NCI-H82 (cell line): ENCODE measurements at regions not wholly inside any gene's neighbourhood (a gene's known extent, or its start where the extent isn't known, plus 50 kb on each side); places are given as distances from the start of the nearest gene placed in this dataset.

Experiments used
- DNase-seq: peaks from one replicate; lab custom pipeline; 2025; lab: John Stamatoyannopoulos, UW

DNA sequence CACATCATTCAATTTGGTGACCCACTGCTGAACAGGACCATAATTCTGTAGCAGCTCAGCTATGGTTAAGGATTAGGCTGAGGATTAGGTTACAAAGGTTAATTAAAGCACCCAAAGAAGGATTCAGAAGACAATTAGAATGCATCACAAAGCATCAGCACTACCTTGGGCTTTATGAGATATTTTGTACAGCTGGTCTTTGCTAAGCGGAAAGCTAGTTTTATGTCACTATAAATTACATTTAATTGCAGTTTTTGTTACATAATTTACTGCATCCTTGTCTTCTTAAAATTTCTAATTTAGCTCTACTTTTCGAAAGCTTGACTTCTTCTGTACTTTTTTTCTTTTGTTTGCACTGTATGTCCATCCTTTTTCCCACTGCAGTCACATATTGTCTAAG, 711.5 kb downstream of the RPS29 start:
- DNase-seq = peak; percentile 76

DNA sequence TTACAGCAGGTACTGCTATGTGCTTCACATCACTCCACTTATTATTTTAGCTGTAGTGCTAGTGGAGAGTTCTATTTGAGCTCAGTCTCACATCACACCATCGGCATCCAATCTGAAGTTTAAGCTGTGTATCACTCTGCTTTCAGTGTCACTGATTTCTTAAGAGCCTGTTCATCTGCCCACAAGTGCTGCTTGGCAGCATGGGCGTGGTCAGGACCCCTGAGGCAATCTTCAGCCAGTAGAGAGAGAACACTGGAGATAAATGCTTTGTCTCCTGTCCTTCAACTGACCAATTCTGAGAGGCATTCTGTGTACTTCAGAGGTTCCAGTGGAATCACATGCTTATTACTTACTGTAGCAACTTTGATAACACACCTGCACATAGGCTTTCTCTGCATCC, 728.8 kb downstream of the RPS29 start:
- DNase-seq = peak; percentile 29

DNA sequence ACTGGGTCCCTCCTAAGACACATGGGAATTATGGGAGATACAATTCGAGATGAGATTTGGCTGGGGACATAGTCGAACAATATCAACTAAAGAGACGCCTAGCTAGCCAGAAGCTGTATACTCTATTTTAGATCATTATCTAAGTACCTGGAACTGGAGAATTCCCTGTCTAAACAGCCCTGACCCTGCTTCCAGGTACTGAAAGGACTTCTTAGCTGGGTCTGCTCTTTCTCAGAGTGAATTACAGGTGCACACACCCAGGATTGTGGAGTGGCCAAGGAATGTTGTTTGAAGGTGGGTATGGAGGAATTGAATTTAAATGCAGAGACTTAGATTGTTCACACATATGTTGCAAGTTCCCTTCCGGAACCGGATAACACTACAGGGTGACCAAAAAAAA, 733.0 kb downstream of the RPS29 start:
- no peak for DNase-seq

DNA sequence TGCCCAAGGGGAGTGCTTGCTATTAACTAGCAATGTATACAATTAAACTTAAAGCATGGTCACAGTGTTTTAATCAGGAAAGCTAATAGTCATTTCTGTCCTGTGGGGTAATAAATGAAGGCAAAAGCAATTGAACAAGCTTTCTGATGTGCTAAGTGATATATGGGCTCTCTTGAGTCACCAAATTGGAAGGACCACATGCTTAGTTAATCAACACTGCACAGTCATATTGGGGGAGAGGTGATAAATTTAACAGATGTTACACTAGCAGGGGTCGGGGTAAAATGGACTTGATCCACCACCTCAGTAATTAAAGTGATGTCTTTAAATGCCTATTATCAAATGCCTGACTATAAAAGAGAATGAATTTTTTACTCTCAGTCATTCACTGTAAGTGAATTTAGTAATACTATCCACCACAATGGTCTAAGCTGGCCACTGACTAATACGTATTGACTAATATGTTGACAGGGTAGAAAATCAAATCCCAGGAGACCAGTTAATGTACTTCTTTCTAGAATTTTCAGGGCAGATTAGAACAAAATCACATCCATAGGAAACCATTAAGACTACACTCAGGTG, 736.3 kb downstream of the RPS29 start:
- DNase-seq = peak; percentile 3

DNA sequence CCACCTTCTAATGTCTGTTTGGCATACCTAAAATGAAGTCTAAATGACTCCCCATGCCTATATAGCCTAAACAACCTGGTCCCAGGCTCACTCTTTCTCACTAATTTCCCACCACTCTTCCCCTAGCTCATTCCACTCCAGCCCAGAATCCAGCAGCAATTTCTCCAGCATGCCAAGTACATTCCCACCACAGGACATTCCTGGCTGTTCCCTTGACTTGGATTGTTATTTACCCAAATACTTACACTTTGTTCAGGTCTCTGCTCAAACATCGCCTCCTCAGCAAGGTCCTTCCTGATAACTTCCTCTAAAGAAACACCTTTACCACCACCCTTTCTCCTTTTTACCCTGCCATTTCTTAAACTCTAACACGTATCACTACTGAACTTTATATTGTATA, 743.4 kb downstream of the RPS29 start:
- DNase-seq = no peak

DNA sequence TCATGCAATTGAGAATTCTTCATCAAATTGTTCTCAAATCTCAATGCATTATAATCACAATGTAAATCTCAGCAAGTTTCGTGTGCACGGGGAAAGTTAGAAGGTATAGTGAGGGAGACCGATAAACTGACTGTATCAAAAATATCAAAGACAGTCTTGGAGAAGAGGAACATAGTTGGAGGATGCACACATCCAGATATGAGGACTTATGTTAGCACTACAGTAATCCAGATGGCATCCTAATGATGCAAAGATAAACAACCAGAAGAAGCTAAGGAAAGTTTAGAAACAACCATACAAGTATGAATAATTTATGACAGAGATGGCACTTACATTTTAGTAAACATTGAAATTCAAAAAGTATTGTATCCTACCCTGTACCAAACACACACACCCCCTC, 760.1 kb downstream of the RPS29 start:
- no peak for DNase-seq

DNA sequence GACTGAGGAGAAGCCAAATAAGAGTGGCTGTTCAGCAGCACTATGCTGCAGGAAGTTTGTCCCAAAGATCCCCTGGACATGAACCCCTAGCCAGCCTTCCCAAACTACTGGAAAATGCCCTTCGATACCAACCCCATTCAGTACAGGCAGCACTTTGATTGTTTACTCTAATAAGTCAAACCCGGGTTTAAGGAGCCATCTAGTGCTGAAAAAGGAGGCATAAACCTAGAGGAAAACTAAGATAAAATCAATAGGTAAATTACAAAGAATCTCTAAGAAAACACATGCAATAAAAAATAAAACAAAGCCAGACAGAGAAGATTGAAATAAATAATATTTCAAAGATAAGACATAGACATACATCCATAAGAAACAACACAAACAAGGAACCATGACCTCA, 771.6 kb downstream of the RPS29 start:
- DNase-seq = no peak

DNA sequence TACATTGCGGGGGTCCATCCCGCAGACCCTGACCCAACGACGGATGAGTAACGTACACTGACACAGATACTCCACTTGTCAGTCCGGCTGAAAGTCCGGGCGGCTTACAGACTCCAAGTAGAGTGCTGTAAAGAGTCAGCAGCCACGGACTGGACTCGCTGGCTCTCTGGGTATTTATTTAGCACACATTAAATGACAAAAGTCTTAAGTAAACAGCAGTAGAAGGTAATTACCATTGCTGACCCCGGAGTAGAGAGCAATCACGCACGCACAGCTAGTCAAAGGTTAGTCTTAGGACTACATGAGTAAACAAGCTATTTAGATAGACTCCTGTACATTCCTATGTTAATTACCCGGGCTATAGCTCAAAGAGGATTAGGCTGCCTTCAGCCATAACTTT, 780.9 kb downstream of the RPS29 start:
- peak; percentile 46 for DNase-seq

DNA sequence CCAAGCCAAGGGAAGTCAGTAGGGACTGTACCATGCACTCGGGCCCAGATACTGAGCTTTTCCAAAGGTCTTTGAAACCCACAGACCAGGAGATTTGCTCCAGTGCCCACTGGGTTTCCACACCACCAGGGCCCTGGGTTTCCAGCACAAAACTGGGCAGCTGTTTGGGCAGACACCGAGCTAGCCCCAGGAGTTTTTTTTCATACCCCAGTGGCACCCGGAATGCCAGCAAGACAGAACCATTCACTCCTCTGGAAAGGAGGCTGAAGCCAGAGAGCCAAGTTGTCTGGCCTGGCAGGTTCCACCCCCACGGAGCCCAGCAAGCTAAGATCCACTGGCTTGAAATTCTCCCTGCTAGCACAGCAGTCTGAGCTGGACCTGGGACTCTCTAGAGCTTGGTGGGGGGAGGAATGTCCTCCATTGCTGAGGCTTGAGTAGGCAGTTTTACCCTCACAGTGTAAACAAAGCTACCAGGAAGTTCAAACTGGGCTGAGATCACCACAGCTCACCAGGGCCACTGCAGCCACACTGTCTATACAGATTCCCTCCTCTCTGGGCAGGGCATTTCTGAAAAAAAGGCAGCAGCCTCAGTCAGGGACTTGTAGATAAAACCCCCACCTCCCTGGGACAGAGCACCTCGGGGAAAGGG, 793.7 kb downstream of the RPS29 start:
- no peak for DNase-seq

DNA sequence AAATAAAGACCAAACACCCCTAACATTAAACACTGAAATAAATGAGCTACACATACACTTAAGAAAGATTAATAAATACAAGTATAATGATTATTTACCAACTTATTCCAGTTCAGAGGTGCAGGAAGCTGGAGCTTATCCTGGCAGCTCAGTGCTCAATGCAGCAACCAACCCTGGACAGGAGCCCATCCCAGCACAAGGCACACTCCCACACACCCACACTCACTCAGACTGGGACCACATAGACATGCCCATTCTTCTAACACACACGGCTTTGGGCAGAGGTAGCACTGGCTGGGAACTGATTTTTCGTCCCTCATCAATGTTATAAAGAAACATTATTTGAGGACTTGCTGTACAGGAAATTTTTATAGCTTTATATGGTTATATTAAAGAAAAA, 797.4 kb downstream of the RPS29 start:
- DNase-seq = no peak

DNA sequence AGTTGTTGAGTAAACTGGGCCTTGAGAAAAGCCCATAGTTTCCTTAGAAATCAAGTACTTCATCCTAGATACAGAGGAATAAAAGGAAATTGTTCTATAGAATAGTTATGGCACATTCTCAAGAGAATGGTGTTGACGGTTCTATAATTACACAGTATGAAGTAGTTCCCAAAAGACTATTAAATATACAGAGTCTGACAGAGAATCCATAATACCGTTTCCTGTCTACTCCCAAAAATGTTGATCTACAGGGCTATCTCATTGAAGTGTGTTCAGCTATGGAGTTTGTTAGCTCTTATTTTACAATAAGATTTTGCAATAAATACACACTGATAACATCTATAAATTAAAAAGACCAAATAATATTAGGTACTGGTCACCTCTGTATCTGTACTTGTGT, 799.7 kb downstream of the RPS29 start:
- no peak for DNase-seq

DNA sequence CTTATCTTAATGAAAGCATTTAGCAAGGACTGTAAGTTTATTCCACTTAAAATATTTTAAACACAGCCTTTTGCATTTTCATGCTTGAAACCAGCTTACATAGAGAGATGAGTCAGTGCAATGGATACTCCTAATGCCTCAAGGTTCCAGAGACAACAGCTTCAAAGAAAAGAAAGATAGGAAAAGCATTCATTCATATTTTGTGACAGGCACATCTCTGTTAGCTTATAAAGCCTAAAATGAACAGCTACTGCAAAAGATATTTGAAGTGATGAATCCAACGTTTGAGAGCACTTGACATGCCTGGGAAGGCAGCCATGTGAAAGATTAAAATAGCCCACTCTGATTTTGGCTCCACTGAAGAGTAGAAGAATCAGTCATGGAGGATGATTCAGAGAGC, 814.5 kb downstream of the RPS29 start:
- DNase-seq = no peak

DNA sequence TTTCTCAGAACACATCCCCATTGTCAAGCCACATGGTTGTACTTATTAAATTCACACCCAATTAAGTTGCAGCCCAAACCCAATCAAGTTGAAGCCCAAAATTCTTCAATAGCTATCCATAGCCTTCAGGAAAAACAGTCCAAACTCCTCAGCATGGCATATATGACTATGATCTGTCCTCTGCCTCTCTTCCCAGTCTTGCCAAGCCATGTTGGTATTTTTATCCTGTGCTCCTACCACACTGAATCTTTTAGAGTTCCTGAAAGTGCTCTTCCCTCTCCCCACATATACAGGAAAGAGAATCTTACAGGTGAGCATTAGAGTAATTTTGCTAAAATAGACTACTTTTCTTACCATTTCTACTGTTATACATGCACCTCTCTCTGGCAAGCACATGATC, 834.9 kb downstream of the RPS29 start:
- no peak for DNase-seq

DNA sequence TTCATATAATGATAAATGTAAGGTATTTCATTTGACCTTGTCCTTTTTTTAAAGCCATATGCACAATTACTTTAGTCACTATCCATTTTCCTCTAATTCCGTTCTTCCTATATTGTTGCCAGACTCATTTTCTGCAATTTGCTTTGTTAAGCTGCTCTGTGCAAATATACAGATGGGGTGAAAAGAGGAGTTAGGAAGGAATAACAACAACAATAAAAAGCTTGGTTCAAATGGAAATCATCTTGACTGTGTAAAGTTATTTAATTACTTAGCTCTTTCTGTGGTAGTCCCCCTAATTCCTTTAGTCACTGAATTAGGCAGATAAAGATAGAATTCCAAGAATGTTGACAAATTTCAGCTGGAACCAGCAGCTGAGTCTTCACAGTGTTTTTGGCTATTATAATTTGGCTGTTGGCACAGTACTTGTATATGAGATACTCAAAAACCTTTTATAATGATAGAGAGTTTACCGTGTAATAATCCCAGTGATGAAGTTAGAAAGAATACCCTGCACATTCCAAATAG, 838.0 kb downstream of the RPS29 start:
- no peak for DNase-seq

DNA sequence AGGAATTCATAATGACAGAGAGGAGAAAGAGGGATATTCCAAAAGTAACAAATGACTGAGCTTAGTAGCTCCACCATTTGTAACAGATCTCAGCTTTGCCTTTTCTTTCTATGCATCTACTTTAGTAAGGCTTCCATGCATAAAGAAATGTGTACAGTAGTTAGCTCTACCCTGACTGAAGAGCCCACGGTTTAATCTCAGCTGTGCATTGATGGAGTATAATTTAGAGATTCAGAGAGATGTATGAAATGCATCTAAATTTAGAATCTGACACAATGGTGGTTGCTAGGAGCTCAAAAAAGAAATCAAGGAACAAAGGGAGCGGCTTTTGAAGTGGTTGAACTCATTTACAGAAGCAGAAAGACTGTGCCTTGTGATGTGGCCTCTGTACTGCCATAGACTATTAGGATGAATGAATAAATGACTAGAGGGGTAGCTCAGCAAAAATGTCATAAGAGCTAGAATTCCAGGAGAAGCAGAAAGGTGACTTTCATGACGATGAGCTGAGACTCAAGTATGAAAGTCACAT, 838.6 kb downstream of the RPS29 start:
- no peak for DNase-seq

DNA sequence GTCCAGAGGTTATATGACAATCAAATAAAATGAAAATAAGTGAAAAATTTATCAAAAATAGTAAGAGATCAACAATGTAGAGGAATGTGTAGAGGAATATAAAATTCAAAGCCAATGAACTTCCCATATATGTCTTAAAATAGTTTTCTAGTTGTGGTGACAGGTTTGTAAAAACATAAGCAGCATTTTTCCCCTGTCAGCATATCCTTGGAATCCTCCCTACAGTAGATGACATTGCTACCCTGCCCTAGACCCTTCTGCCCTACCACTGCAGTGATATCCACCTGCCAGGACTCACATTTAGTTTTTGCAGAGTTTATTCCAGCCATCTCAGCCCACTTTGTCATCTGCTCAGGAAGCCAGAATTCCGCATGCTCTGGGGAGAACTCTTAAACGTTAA, 842.0 kb downstream of the RPS29 start:
- DNase-seq = no peak

DNA sequence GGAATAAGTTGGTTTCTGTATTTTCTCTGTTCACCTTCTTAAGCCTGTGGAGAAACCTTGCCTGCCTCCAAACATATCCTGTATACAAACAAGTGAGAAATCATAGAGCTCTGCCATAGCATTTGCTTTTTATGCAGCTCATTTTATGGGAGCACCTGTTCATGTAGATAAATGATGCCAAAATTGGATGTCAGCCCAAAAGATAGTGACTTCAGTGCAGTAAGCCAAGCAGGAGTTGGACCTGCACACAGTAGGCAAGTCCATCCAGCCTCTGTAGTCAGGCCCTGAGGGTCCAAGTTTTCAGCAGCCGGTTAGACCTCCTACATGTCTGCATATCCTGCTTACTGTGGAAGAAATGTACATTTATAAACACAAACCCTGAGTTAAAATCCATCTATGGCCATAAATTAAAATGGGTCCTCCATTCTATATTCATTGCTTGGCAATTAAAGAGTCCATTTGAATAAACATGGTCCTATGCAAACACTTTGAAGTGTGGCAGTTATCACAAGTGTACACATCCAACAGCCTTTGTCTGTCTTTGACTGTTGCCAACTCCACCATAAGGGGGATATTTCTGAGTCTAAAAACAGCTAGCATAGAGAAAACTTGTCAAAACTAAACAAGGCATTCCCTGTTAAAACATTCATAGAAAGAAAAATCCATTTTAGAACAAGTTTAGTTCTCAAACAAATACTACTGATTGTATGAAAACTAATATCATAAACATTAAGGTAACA, 847.8 kb downstream of the RPS29 start:
- no peak for DNase-seq

DNA sequence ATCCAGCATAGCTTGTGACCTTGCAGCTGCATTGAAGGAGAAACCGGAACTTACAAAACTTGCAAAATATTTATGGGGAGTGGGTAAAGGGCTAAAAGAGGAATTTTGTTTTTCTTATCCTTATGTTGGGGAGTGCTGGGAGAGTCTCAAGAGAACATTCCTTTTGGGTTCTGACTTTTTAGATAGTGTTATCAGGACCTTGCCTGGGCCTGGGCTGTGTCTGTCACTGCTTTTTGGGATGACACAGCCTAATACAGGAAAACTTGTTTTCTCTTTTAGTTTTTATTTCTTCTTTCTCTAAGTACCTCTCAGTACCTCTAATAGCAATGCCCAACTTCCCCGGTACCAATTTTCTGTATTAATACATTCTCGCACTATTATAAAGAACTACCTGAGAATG, 850.6 kb downstream of the RPS29 start:
- DNase-seq = no peak

DNA sequence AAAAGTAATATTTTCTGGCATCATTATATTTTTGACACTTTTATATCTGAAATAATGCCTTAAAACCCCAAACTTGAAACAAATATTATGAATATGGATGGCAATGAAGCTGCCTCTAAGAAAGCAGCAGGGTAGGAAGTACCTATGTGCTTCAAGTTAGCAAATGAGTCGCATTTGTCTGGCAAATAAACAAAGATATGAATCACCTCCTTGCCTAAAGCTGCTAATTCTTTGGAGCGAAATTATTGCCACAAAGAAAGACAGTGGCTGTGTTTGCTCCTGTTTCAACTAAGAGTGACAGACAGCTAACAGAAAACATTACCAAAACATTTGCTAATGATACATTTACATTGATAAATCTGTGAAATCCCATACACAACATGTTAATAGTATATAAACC, 854.9 kb downstream of the RPS29 start:
- DNase-seq = no peak

DNA sequence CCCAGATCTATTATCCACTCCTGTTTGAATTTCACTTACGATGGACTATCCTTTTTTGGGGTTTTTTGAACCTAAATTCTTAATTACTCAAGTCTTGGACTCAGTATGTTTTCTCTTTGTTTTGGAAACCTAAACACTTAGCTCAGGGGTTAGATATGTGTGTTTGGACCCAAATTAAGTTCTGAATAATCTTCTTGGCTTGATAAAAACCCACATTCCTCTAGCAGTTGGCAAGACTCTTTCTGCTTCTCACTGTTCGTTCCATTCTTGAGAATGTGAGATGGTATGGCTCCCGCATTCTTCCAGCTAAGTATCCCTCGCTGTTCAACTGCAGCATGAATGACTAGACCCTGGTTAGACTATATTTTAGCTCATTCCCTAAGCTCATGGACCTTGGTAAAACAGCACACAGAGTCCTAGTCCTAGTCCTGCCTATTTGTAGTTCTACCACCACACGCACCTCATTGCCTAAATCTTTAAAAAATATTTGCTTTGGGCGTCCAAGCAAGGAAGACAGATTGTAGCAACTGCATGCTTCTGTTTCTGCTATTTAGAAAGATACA, 860.0 kb downstream of the RPS29 start:
- DNase-seq = no peak

DNA sequence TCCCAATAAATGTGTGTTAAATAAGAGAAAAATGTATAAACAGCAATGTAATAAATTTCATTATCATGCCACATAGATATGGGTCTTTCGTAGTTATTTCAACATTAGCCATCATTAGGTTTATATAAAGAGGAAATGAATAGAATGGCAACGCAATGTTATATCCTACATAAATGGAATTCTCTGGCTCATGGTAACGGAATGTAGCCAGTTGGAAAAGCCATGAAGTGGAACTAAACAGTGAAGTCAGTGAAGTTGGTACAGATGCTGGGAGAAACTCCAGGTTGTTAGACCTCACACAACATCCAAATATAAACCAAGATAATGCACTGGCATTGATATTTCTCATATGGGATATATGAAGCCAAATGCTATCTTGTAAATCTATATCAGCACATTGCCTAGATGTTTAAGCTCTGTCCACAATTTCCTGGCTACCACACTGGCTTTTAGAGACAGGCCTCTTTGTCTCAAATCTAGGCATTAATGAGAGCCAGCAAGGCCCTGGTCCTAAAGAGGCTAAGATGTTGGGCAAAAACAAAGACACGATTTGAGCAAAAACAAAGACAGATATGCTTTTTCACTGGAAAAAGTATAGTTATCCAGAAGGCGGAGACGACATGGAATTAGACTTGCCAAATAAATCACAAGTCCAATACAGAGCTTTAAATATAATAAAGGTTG, 861.0 kb downstream of the RPS29 start:
- no peak for DNase-seq

DNA sequence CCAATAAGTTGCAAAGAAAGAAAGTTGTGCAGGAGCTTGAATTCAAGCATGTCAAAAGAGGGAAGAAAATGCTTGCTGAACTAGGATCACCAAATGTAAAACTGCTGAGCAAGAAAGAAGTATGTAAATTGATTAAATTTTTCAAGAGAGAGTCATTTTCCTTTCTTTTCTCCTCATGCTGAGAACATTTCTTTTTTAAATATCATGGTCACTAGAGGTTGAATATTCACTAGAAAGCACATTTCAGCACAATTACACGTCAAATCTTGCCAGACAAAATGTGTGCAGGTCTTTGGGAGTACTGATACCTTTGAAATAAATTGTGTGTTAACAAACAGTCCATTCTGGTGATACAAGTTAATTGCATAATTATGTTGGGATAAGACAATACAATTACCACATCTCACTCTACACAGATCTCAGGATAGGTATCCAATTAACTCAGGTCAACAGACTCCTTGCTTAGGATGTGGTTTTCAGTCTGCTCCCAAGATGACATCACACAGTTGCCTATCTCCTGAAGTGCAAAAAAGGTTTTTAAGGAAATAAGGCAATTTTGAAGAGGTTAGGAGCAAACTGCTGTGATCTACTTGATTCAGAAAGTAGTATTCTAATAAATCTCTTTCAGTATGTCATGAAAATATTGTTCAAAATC, 862.2 kb downstream of the RPS29 start:
- DNase-seq = peak; percentile 0
